ENCODE measurements at regions not wholly inside any gene's neighbourhood (a gene's known extent, or its start where the extent isn't known, plus 50 kb on each side); places are given as distances from the start of the nearest gene placed in this dataset.

GRCh38 chr7:149624419-149625339 is 127.1 kb upstream of the ZNF746 start (continued):
- TF ChIP-seq TERF1 (CRISPR knock-in tag; IDR thresholded peaks at IDR 0.05) (no peak), GRHL1 (CRISPR knock-in tag; conservative IDR thresholded peaks at IDR 0.05) (no peak), NCOA2 (CRISPR knock-in tag; IDR thresholded peaks at IDR 0.05) (0 out of 2 replicates have a peak, but pooled peaks have one; percentile 28), ZNF274 (CRISPR knock-in tag; IDR thresholded peaks at IDR 0.05) (peak; percentile 34; the same call in 1 of the 2 replicates), GLI4 (CRISPR knock-in tag; IDR thresholded peaks at IDR 0.05; ENCODE audit: borderline replicate concordance) (no peak), ZBTB7B (CRISPR knock-in tag; IDR thresholded peaks at IDR 0.05) (peak; percentile 97), ATF4 (CRISPR knock-in tag; IDR thresholded peaks at IDR 0.05) (peak in 1 of 2 experiments; percentile 97; a peak in 2 of 4 replicates), PHF21A (CRISPR knock-in tag; IDR thresholded peaks at IDR 0.05) (peak; percentile 67), ZNF749 (CRISPR knock-in tag; IDR thresholded peaks at IDR 0.05; ENCODE audit: borderline replicate concordance) (no peak; the same call in 1 of the 2 replicates), ZNF556 (CRISPR knock-in tag; IDR thresholded peaks at IDR 0.05; ENCODE audit: borderline replicate concordance) (peak; percentile 89), DZIP1 (CRISPR knock-in tag; IDR thresholded peaks at IDR 0.05) (no peak), ZNF678 (CRISPR knock-in tag; IDR thresholded peaks at IDR 0.05) (peak; percentile 90; the same call in 1 of the 2 replicates), ATF5 (CRISPR knock-in tag; IDR thresholded peaks at IDR 0.05; ENCODE audit: low read depth) (no peak), SIN3A (IDR thresholded peaks at IDR 0.05; ENCODE audit: borderline replicate concordance, low read depth, low read length) (peak; percentile 87; the same call in 1 of the 2 replicates), RAD51 (IDR thresholded peaks at IDR 0.05; ENCODE audit: borderline replicate concordance) (no peak), FOXM1 (CRISPR knock-in tag; IDR thresholded peaks at IDR 0.05) (peak; percentile 18; the same call in 1 of the 2 replicates), KLF9 (CRISPR knock-in tag; IDR thresholded peaks at IDR 0.05; ENCODE audit: low read depth) (no peak), RNF2 (conservative IDR thresholded peaks at IDR 0.05; ENCODE audit: low read depth) (peak; percentile 65; the same call in 1 of the 2 replicates), NCOA1 (CRISPR knock-in tag; IDR thresholded peaks at IDR 0.05) (no peak), ZNF292 (CRISPR knock-in tag; IDR thresholded peaks at IDR 0.05; ENCODE audit: borderline replicate concordance, low read depth) (no peak), ZNF225 (CRISPR knock-in tag; IDR thresholded peaks at IDR 0.05) (no peak), MBD4 (IDR thresholded peaks at IDR 0.05; ENCODE audit: borderline replicate concordance, low read length) (no peak)

All from HepG2 (cell line).